ENCODE measurements at regions not wholly inside any gene's neighbourhood (a gene's known extent, or its start where the extent isn't known, plus 50 kb on each side); places are given as distances from the start of the nearest gene placed in this dataset.

GRCh38 chr13:62040078-62040477 is 624.4 kb upstream of the PCDH20 start:
- Histone ChIP-seq H3K27ac (ENCODE audit: low read depth, low read length) (no peak overlapping the region), H3K4me1 (ENCODE audit: insufficient read depth, low read length) (no peaks in the 10 kb centered on the region), H3K4me3 (ENCODE audit: insufficient read depth, low read length) (no peak overlapping the region), H2AFZ (ENCODE audit: low read length) (no peak overlapping the region), H3K79me2 (ENCODE audit: insufficient read depth, low read length) (no peaks in the 10 kb centered on the region), H3K4me2 (ENCODE audit: insufficient read depth, low read length) (no peak overlapping the region), H4K20me1 (ENCODE audit: insufficient read depth, low read length) (no peaks in the 10 kb centered on the region), H3K9me3 (ENCODE audit: low read depth, low read length) (no peaks in the 10 kb centered on the region), H3K27me3 (ENCODE audit: insufficient read depth, low read length) (no peaks in the 10 kb centered on the region), H3K36me3 (ENCODE audit: insufficient read depth, low read length) (no peaks in the 10 kb centered on the region)
- no peak for DNase-seq (ENCODE audit: insufficient read length, low spot score, missing footprints)
- TF ChIP-seq, protein P1, sequence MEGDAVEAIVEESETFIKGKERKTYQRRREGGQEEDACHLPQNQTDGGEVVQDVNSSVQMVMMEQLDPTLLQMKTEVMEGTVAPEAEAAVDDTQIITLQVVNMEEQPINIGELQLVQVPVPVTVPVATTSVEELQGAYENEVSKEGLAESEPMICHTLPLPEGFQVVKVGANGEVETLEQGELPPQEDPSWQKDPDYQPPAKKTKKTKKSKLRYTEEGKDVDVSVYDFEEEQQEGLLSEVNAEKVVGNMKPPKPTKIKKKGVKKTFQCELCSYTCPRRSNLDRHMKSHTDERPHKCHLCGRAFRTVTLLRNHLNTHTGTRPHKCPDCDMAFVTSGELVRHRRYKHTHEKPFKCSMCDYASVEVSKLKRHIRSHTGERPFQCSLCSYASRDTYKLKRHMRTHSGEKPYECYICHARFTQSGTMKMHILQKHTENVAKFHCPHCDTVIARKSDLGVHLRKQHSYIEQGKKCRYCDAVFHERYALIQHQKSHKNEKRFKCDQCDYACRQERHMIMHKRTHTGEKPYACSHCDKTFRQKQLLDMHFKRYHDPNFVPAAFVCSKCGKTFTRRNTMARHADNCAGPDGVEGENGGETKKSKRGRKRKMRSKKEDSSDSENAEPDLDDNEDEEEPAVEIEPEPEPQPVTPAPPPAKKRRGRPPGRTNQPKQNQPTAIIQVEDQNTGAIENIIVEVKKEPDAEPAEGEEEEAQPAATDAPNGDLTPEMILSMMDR (IDR thresholded peaks at IDR 0.05; ENCODE audit: extremely low read depth, low read depth, low read length), result no peak

DNA sequence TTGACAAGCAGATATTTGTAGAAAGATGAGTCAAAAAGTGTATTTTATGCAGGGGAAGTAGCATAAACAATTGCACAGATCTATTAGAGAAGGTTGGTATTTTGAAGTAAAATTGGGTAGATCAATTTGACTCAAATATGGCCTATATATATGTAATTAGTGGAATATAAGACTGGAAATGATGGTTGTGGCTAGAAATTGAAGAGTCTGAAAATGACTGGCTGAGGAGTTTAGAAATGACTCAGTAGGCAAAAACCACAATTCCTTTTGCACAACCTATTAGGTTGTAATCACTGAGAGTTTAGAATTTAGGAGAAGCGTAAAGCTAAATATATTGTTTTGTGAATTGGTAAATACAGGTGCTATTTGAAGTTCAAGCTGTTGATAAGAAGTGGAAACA is 622.6 kb upstream of the PCDH20 start:
- Histone ChIP-seq H3K9me3 (ENCODE audit: low read depth, low read length) (no peaks in the 10 kb centered on the region), H3K4me1 (ENCODE audit: insufficient read depth, low read length) (no peaks in the 10 kb centered on the region), H3K27me3 (ENCODE audit: insufficient read depth, low read length) (no peaks in the 10 kb centered on the region), H3K79me2 (ENCODE audit: insufficient read depth, low read length) (no peaks in the 10 kb centered on the region), H3K27ac (ENCODE audit: low read depth, low read length) (no peak overlapping the region), H3K4me2 (ENCODE audit: insufficient read depth, low read length) (no peak overlapping the region), H3K36me3 (ENCODE audit: insufficient read depth, low read length) (no peaks in the 10 kb centered on the region), H3K4me3 (ENCODE audit: insufficient read depth, low read length) (no peak overlapping the region), H4K20me1 (ENCODE audit: insufficient read depth, low read length) (no peaks in the 10 kb centered on the region), H2AFZ (ENCODE audit: low read length) (no peak overlapping the region)
- DNase-seq (ENCODE audit: insufficient read length, low spot score, missing footprints), result no peak
- TF ChIP-seq, protein P1 (IDR thresholded peaks at IDR 0.05; ENCODE audit: extremely low read depth, low read depth, low read length), result no peak

GRCh38 chr13:62035981-62036380 is 620.3 kb upstream of the PCDH20 start:
- H3K27ac ChIP-seq (ENCODE audit: low read depth, low read length), result no peak overlapping the region
- no peaks in the 10 kb centered on the region for H3K79me2 ChIP-seq (ENCODE audit: insufficient read depth, low read length)
- H3K9me3 ChIP-seq (ENCODE audit: low read depth, low read length), result no peaks in the 10 kb centered on the region
- H4K20me1 ChIP-seq (ENCODE audit: insufficient read depth, low read length), result no peaks in the 10 kb centered on the region
- H3K27me3 ChIP-seq (ENCODE audit: insufficient read depth, low read length), result no peaks in the 10 kb centered on the region
- DNase-seq (ENCODE audit: insufficient read length, low spot score, missing footprints), result no peak
- H3K4me1 ChIP-seq (ENCODE audit: insufficient read depth, low read length), result no peaks in the 10 kb centered on the region
- TF ChIP-seq, protein P1 (IDR thresholded peaks at IDR 0.05; ENCODE audit: extremely low read depth, low read depth, low read length), result no peak
- no peak overlapping the region for H2AFZ ChIP-seq (ENCODE audit: low read length)
- H3K36me3 ChIP-seq (ENCODE audit: insufficient read depth, low read length), result no peaks in the 10 kb centered on the region
- H3K4me2 ChIP-seq (ENCODE audit: insufficient read depth, low read length), result no peak overlapping the region
- H3K4me3 ChIP-seq (ENCODE audit: insufficient read depth, low read length), result no peak overlapping the region

GRCh38 chr13:62033934-62034333 is 618.3 kb upstream of the PCDH20 start:
- TF ChIP-seq, protein P1 (IDR thresholded peaks at IDR 0.05; ENCODE audit: extremely low read depth, low read depth, low read length), result no peak
- DNase-seq (ENCODE audit: insufficient read length, low spot score, missing footprints), result no peak
- no peak overlapping the region for H3K4me2 ChIP-seq (ENCODE audit: insufficient read depth, low read length)
- H4K20me1 ChIP-seq (ENCODE audit: insufficient read depth, low read length), result no peaks in the 10 kb centered on the region
- H3K79me2 ChIP-seq (ENCODE audit: insufficient read depth, low read length), result no peaks in the 10 kb centered on the region
- no peaks in the 10 kb centered on the region for H3K36me3 ChIP-seq (ENCODE audit: insufficient read depth, low read length)
- no peak overlapping the region for H2AFZ ChIP-seq (ENCODE audit: low read length)
- H3K4me3 ChIP-seq (ENCODE audit: insufficient read depth, low read length), result no peak overlapping the region
- H3K27ac ChIP-seq (ENCODE audit: low read depth, low read length), result no peak overlapping the region
- H3K27me3 ChIP-seq (ENCODE audit: insufficient read depth, low read length), result no peaks in the 10 kb centered on the region
- H3K4me1 ChIP-seq (ENCODE audit: insufficient read depth, low read length), result no peaks in the 10 kb centered on the region
- H3K9me3 ChIP-seq (ENCODE audit: low read depth, low read length), result no peaks in the 10 kb centered on the region

Data from osteoblast (primary cell).